ENCODE measurements at regions not wholly inside any gene's neighbourhood (a gene's known extent, or its start where the extent isn't known, plus 50 kb on each side); places are given as distances from the start of the nearest gene placed in this dataset.
A peak's percentile ranks its signal among the peaks of the same experiment; 100 is the strongest.

DNA sequence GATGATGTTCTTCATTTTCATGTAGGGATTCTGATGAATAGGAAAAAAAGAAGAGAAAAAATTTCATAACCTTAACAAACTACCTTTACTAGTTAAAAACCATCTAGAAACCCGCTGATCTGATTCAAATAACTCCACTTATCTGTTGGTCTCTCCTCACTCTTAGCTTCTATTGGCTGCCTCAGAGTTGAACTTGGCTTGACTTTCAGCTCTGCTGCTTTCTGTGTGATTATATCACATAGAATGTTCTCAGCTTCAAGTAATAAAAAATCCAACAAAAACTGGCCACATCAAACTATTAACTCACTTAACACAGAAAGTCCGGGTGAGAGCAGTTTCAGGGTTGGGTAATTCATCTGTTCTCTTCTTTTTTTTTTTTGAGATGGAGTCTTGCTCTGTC, 126.8 kb upstream of the RASGRP1 start:
- DNase-seq (ENCODE audit: insufficient read length, low spot score) (no peak), FAIRE-seq (no peak)
- TF ChIP-seq, protein P1, sequence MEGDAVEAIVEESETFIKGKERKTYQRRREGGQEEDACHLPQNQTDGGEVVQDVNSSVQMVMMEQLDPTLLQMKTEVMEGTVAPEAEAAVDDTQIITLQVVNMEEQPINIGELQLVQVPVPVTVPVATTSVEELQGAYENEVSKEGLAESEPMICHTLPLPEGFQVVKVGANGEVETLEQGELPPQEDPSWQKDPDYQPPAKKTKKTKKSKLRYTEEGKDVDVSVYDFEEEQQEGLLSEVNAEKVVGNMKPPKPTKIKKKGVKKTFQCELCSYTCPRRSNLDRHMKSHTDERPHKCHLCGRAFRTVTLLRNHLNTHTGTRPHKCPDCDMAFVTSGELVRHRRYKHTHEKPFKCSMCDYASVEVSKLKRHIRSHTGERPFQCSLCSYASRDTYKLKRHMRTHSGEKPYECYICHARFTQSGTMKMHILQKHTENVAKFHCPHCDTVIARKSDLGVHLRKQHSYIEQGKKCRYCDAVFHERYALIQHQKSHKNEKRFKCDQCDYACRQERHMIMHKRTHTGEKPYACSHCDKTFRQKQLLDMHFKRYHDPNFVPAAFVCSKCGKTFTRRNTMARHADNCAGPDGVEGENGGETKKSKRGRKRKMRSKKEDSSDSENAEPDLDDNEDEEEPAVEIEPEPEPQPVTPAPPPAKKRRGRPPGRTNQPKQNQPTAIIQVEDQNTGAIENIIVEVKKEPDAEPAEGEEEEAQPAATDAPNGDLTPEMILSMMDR (IDR thresholded peaks at IDR 0.05; ENCODE audit: insufficient read depth, missing control alignments), result no peak

DNA sequence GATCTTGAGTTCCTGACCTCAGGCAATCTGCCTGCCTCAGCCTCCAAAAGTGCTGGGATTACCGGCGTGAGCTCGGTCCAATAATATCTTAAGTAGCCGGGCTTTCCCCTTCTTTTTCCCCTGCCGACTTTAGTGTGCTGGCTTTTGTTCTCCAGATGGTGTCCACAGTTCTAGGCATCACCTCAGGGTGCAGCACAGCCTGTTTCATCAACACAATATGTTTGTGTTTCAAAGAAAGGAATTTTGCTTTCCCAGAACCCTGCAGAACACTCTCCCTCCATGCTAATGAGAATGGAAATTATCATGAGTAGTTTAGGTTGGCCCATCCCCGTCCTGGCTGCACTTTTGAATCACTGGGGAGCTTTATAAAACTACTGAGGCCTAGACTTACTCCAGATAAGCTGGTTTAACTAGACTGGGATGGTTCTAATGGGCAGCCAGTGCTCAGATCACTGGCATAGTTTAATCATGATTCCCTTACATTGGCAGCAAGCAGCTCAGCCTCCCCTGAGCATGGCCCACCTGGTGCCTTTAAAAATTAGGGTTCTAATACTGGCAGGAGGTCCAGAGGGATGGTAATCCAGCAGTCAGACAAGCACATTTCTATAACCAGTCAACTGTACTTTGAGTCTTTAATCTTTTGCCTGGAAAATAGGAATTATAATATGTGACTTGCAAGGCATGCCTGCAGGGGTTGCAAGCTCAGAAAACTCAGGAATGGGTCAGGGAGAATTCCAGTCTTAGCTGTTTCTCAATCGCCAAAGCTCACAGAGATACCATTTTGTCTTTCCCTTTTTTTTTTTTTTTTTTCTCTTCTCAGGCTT, 127.6 kb upstream of the RASGRP1 start:
- TF ChIP-seq, protein P1 (IDR thresholded peaks at IDR 0.05; ENCODE audit: insufficient read depth, missing control alignments), result no peak
- DNase-seq (ENCODE audit: insufficient read length, low spot score), result no peak
- FAIRE-seq, result no peak

DNA sequence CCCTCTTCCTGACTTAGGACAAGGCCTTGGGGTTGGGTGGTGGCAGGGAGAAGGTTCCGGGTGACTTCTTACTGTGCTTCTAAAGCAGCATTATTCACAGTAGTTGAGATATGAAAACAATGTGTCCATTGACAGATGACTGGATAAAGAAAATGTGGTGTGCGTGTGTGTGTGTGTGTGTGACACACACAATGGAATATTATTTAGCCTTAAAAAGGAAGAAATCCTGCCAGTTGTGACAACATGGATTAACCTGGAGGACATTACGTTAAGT, 128.1 kb upstream of the RASGRP1 start:
- TF ChIP-seq, protein P1 (IDR thresholded peaks at IDR 0.05; ENCODE audit: insufficient read depth, missing control alignments), result no peak
- FAIRE-seq, result no peak
- DNase-seq (ENCODE audit: insufficient read length, low spot score), result no peak

DNA sequence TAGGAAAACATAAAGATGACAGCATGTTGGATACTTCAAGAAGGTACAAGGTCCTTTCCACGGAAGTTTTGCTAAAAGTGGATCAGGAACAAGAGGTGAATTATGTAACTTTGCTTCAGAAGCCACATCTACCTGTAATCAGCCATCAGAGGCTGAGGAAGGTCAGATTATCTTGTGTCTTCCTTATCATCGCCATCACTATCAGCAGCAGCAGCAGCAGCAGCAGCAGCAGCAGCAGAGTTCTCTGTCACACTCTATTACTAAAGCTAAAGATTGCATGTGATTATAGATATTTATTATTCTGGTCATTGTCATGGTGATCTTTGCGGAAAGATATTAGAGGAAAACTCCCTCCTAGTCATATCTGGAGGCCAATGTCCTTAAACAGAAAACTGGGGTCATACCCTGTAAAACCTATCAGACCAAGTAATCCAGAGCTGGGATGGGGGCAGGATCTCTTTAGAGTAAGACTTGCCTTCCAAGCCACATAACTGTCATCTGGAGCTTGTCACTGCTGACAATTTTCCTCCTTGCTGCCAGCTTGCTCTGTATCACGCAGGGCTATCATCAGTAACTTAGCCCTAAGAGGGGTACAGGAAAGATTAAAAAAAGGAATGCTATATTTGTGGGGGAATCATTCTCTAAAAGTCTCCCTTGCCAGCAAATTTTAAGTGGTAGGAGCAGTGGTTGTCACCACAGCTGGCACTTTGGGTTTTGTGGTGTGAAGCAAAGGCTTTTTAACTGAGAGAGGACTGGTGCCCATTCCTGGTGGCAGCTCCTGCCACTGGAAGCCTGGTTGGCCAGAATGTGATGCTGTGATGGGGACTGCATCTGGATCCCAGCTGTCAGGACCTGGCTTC, 130.9 kb upstream of the RASGRP1 start:
- FAIRE-seq (no peak), DNase-seq (ENCODE audit: insufficient read length, low spot score) (no peak)
- TF ChIP-seq, protein P1 (IDR thresholded peaks at IDR 0.05; ENCODE audit: insufficient read depth, missing control alignments), result no peak

DNA sequence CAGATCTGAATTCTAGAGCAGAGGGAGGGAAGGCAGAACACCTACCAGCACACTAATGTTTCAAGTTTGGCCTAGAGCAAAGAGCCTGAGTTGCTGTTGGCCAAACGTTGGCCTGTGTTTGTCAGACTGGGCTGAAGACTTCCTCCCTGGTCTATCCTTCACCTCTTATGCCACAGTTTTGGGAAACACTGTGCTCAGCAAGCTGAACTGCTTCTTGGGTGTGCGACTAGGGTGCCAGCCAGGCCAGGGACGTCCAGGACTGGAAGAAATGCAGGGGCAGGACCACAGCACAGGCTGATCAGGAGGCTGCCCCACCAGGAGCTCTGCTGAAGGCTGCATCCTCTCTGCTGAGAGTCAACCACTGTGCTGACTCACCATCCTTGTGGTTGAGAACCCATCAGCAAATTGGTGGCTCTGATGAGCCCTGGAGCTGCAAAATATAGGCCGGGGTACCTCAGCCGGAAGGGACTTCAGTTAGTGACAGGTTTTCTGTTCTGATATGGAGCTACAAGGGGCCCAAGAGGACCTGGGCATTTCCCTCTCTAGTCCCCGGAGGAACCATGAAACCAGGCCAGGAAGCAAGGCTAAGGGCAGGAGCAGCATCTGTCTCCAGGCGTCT, 131.6 kb upstream of the RASGRP1 start:
- TF ChIP-seq, protein P1 (IDR thresholded peaks at IDR 0.05; ENCODE audit: insufficient read depth, missing control alignments), result no peak
- FAIRE-seq (no peak), DNase-seq (ENCODE audit: insufficient read length, low spot score) (no peak)

DNA sequence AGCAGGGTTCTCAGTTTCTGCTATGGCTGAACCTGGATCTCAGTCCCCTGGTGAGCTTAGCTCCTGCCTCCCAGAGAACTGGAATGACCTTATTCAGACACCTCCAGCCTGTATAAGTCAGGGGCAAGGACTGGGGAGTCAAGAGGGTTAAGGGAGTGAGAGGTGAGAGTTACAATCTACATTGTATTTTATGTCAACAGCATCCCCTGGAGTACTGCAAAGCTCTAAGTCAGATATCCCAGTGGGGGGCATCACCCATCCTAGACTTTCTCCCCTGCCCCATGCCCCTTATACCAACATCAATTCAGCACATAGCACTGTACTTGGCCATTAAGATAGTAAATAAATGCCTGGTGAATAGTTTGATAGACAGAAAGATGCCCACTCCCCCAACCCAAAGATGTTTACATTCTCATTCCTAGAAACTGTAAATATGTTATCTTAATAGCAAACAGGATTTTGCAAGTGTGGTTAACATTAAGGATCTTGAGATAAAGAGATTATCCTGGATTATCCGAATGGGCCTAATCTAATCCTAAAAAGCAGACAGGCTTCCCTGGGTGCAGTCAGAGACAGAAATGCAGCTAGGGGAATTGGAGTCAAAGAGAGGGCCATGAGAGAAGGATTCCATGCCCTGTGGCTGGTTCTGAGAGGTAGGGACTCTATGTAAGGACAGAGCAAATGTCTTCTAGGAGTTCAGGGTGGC, 132.3 kb upstream of the RASGRP1 start:
- TF ChIP-seq, protein P1 (IDR thresholded peaks at IDR 0.05; ENCODE audit: insufficient read depth, missing control alignments), result no peak
- DNase-seq (ENCODE audit: insufficient read length, low spot score), result no peak
- FAIRE-seq, result peak; percentile 21

Data from D721Med (cell line).